Peyer's patch (tissue), 4 donors: ENCODE measurements at regions not wholly inside any gene's neighbourhood (a gene's known extent, or its start where the extent isn't known, plus 50 kb on each side); places are given as distances from the start of the nearest gene placed in this dataset.

ENCODE experiments used
- CTCF ChIP-seq, 6 experiments: fragments of 450-650 bp in 4 of 6; fragments of 200-600 bp in 2 of 6; sonication (generic) in 1 of 6; IDR thresholded peaks; one replicate each; pipeline ENCODE4 v1.5.1; 2017 to 2019; ENCODE audit warnings: antibody characterized with exemption in 6 of 6, mild to moderate bottlenecking in 3 of 6, moderate library complexity in 1 of 6
- POLR2A ChIP-seq, 2 donors: fragments of 450-650 bp; IDR thresholded peaks; one replicate each; pipeline ENCODE4 v1.5.1; 2017; ENCODE audit warnings: antibody characterized with exemption in 2 of 2, mild to moderate bottlenecking in 2 of 2, moderate library complexity in 2 of 2

- TF ChIP-seq CTCF (IDR thresholded peaks at IDR 0.05) (no peak), POLR2A (IDR thresholded peaks at IDR 0.05) (no peak)
These were observed 640.0 kb upstream of the ANO3 start for GRCh38 chr11:25691959-25692358.
